ENCODE measurements at regions not wholly inside any gene's neighbourhood (a gene's known extent, or its start where the extent isn't known, plus 50 kb on each side); places are given as distances from the start of the nearest gene placed in this dataset.
"Not testable (repeated sequence)": the region's sequence is repeated elsewhere in the genome, so short reads cannot be mapped to it uniquely, and the experiment has no call there.

DNA sequence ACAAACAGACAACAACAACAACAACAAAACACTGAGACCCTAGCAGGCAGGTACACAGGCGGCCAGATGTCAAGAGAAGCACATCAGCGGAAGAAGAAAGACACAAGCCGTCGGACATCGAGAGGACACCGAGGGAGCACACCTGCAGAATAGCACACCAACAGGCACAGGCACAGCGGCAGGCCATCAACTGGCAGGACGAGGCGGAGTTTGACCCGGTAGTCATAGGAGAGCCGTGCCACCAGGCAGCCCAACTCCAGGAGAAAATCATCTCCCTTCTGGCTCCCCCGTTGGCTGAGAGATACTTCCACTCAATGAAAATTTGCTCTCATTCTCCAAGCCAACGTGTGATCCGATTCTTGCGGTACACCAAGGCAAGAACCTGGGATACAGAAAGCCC lies 352.1 kb upstream of the IZUMO3 start:
- Mint-ChIP-seq H3K4me1 (ENCODE audit: low read depth) (no peaks in the 10 kb centered on the region), H3K27ac (no peak overlapping the region)

DNA sequence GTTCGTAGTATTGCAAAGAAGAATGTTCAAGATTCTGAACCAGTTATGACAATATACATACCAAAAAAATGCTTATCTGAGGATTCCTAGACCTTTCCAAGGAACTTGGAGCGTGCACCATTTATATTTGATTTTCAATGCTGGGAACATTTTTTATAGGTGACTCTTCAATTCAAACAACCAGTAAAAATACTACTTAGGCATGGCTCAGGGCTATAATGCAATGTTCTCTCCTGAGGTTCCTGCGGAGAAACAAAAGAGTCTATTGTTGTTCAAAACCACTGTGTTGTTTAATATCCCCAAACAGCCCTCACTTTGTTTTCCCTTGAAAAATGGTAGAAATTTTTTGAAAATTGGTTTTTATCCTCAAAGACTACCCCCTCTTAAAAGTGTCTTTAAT lies 335.7 kb upstream of the IZUMO3 start:
- Mint-ChIP-seq H3K27ac (no peak overlapping the region), H3K36me3 (ENCODE audit: insufficient read depth) (no peaks in the 10 kb centered on the region), H3K4me1 (ENCODE audit: low read depth) (no peaks in the 10 kb centered on the region), H3K27me3 (no peaks in the 10 kb centered on the region), H3K9me3 (ENCODE audit: low read depth) (no peaks in the 10 kb centered on the region), H3K4me3 (ENCODE audit: low read depth) (no peak overlapping the region)
- DNase-seq (ENCODE audit: low spot score, unreplicated experiment) = no peak
- TF ChIP-seq, protein P1, sequence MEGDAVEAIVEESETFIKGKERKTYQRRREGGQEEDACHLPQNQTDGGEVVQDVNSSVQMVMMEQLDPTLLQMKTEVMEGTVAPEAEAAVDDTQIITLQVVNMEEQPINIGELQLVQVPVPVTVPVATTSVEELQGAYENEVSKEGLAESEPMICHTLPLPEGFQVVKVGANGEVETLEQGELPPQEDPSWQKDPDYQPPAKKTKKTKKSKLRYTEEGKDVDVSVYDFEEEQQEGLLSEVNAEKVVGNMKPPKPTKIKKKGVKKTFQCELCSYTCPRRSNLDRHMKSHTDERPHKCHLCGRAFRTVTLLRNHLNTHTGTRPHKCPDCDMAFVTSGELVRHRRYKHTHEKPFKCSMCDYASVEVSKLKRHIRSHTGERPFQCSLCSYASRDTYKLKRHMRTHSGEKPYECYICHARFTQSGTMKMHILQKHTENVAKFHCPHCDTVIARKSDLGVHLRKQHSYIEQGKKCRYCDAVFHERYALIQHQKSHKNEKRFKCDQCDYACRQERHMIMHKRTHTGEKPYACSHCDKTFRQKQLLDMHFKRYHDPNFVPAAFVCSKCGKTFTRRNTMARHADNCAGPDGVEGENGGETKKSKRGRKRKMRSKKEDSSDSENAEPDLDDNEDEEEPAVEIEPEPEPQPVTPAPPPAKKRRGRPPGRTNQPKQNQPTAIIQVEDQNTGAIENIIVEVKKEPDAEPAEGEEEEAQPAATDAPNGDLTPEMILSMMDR (IDR thresholded peaks at IDR 0.05; ENCODE audit: unreplicated experiment) = no peak

More for the DNA sequence above, 352.1 kb upstream of the IZUMO3 start:
- Mint-ChIP-seq H3K36me3 (ENCODE audit: insufficient read depth) (no peaks in the 10 kb centered on the region), H3K9me3 (ENCODE audit: low read depth) (peaks cover 4% of the 10 kb centered on the region), H3K27me3 (no peaks in the 10 kb centered on the region), H3K4me3 (ENCODE audit: low read depth) (no peak overlapping the region)
- TF ChIP-seq, protein P1 (IDR thresholded peaks at IDR 0.05; ENCODE audit: unreplicated experiment) = no peak
- no peak for DNase-seq (ENCODE audit: low spot score, unreplicated experiment)

DNA sequence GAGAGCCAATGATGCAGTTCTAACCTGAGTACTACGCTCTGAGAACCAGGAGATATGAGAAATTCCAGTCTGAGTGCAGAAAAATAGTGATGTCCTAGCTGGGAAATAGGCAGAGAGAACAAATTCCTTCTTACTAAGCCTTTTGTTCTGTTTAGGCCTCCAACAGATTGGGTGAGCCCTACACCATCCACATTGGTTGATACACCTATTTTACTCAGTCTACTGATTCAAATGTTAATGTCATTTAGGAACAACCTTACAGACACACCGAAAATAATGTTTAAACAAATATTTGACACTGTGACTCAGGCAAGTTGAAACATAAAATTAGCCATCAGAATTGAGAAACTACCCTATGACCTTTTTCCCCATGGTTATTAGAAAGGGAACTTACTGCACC lies 333.9 kb upstream of the IZUMO3 start:
- Mint-ChIP-seq H3K4me1 (ENCODE audit: low read depth) (no peaks in the 10 kb centered on the region), H3K9me3 (ENCODE audit: low read depth) (peaks cover 3% of the 10 kb centered on the region), H3K36me3 (ENCODE audit: insufficient read depth) (no peaks in the 10 kb centered on the region), H3K27ac (peak overlapping the region; percentile 22), H3K4me3 (ENCODE audit: low read depth) (no peak overlapping the region), H3K27me3 (no peaks in the 10 kb centered on the region)
- TF ChIP-seq, protein P1 (IDR thresholded peaks at IDR 0.05; ENCODE audit: unreplicated experiment) = no peak
- no peak for DNase-seq (ENCODE audit: low spot score, unreplicated experiment)

DNA sequence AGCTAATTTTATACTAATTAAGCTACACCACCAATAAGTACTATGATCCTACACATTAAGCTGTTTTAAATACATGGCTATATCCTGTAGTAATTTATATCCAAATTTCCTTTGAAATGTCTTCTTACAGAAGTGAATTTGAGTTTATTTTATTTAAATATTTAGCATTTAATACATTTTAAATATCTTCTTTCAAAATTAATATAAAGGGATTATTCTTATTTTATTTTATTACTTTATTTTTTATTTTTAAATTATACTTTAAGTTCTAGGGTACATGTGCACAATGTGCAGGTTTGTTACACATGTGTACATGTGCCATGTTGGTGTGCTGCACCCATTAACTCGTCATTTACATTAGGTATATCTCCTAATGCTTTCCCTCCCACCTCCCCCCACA lies 310.9 kb upstream of the IZUMO3 start:
- not testable (repeated sequence) for H3K4me1 Mint-ChIP-seq (ENCODE audit: low read depth); H3K27ac Mint-ChIP-seq; DNase-seq (ENCODE audit: low spot score, unreplicated experiment); H3K4me3 Mint-ChIP-seq (ENCODE audit: low read depth); H3K9me3 Mint-ChIP-seq (ENCODE audit: low read depth); H3K27me3 Mint-ChIP-seq; H3K36me3 Mint-ChIP-seq (ENCODE audit: insufficient read depth)

DNA sequence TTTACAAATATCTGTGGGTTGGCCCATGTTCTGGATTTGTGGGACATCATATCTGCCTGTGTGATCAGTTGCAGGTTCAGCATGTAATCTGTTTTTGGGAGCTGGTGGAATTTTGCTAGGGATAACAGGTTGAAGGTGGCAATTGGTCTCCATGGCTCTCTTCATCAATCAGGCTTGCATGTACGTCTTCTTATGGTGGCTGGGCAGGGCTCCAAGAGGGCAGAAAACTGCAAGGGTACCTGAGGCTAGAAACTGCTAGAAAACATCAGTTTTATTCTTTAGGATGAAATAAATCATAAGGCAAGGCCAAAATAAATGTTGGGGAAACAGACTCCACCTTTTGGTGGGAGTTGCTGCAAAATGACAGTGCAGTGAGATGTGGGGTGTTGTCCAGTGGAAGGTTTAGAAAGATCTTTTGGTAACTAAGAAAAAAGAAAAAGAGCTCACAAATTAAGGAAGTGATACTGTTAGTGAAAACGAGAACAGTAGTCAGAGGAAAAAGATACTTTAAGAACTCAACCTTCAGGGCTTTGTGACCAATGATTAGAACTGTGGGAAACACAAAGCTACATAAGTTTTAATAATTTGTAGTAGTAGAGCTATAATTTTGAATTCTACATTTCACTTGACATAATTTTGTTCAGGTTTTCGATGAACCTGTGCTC lies 300.7 kb upstream of the IZUMO3 start:
- TF ChIP-seq, protein P1 (IDR thresholded peaks at IDR 0.05; ENCODE audit: unreplicated experiment) = no peak
- peaks cover 3% of the 10 kb centered on the region for H3K4me1 Mint-ChIP-seq (ENCODE audit: low read depth)
- no peak overlapping the region for H3K27ac Mint-ChIP-seq
- no peaks in the 10 kb centered on the region for H3K27me3 Mint-ChIP-seq
- no peak for DNase-seq (ENCODE audit: low spot score, unreplicated experiment)
- no peak overlapping the region for H3K4me3 Mint-ChIP-seq (ENCODE audit: low read depth)
- H3K36me3 Mint-ChIP-seq (ENCODE audit: insufficient read depth) = no peaks in the 10 kb centered on the region
- H3K9me3 Mint-ChIP-seq (ENCODE audit: low read depth) = peaks cover 6% of the 10 kb centered on the region

DNA sequence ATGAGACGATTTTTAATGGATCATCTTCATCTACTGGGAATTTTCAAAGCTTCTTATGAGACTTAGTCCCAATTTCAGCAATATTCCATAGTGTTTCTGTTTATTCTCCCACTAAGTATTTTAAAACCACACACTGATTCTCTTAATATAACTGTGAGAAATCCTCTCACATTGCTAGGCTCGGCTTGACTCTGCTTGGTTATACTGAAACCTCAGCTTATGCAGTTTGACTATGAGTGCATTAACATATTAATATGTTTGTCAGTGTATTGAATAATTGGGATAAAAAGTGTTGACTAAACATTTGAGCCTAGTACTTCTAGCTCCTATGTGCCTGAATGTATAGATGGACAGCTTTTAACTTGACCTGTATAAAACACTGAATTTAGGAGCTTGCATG lies 298.5 kb upstream of the IZUMO3 start:
- DNase-seq (ENCODE audit: low spot score, unreplicated experiment) = no peak
- Mint-ChIP-seq H3K4me1 (ENCODE audit: low read depth) (peaks cover 3% of the 10 kb centered on the region), H3K4me3 (ENCODE audit: low read depth) (no peak overlapping the region), H3K27me3 (no peaks in the 10 kb centered on the region), H3K27ac (no peak overlapping the region), H3K36me3 (ENCODE audit: insufficient read depth) (no peaks in the 10 kb centered on the region), H3K9me3 (ENCODE audit: low read depth) (peaks cover 6% of the 10 kb centered on the region)
- TF ChIP-seq, protein P1 (IDR thresholded peaks at IDR 0.05; ENCODE audit: unreplicated experiment) = no peak
